ENCODE measurements at regions not wholly inside any gene's neighbourhood (a gene's known extent, or its start where the extent isn't known, plus 50 kb on each side); places are given as distances from the start of the nearest gene placed in this dataset.

DNA sequence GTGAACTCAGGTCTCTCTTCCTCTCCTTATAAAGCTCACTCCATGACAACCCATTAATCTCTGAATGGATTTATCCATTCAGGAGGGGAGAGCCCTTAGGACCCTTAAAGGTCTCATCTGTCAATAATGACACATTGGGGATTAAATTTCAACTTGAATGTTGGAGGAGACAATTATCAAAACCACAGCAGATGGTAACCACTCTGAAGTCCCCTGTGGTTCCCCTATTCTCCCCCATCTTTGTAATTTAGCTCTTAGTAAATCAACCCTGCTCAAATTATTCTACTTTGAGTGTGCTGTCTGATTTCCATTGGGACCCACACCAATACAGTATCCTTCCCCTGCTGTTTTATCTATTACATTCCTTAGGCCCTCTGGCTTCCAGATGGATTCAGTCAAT lies 72.0 kb upstream of the RAI14 start:
- H3K9me3 ChIP-seq (replicated peaks in 1 of 11), result peaks cover 0 to 8% (median 3%) of the 10 kb centered on the region in 11 experiments; a peak in 14 of 22 replicates
- H3K4me2 ChIP-seq, result peak overlapping the region in 7 of 11 experiments; percentile 13 to 80 (median 65); a peak in 11 of 22 replicates
- H3K27me3 ChIP-seq, result no peaks in the 10 kb centered on the region
- no peak for TF ChIP-seq Cebpa-rat (IDR thresholded peaks at IDR 0.05)
- H3K27ac ChIP-seq, result peak overlapping the region in 8 of 11 experiments; percentile 16 to 97 (median 76); a peak in 14 of 22 replicates
- H3K4me3 ChIP-seq, result no peak overlapping the region; a peak in 1 of 20 replicates
- peaks cover 0 to 80% (median 60%) of the 10 kb centered on the region in 10 experiments; a peak in 15 of 20 replicates for H3K4me1 ChIP-seq
- no peaks in the 10 kb centered on the region for H4K20me1 ChIP-seq
- peak overlapping the region in 2 of 11 experiments; percentile 51 to 74; a peak in 2 of 22 replicates for H3K9ac ChIP-seq
- no peaks in the 10 kb centered on the region for H3K36me3 ChIP-seq

DNA sequence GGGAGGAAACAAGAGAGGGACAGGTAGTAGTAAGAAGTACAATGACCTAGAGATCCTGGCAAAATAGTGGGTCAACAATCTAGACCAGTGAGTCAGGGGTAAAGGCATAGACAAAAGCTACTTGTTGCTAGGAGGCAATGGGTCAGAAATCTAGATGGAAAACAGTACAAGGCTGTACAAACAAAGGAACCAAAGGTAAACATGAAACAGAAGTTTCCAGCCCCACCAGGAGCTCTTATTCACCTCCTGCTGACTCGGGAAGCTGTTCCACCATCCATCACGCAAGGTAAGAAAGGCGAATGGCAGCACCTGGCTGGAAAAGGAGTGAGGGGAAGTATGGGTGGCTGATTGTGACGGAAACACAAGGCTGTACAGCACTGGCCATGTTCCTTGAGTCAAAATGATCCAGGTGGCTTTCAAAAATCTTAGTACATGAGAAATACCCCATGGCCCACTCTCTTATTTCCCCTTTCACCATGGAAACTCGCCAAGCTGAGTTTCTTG lies 70.5 kb upstream of the RAI14 start:
- Histone ChIP-seq H4K20me1 (no peaks in the 10 kb centered on the region), H3K4me1 (peaks cover 0 to 94% (median 61%) of the 10 kb centered on the region in 10 experiments; a peak in 15 of 20 replicates), H3K9ac (peak overlapping the region in 8 of 11 experiments; percentile 7 to 81 (median 48); a peak in 12 of 22 replicates), H3K9me3 (replicated peaks in 1 of 11) (no peaks in the 10 kb centered on the region), H3K4me2 (peak overlapping the region in 9 of 11 experiments; percentile 23 to 80 (median 71); a peak in 17 of 22 replicates), H3K27ac (peak overlapping the region; percentile 15 to 97 (median 76); a peak in 19 of 22 replicates), H3K27me3 (no peaks in the 10 kb centered on the region), H3K4me3 (no peak overlapping the region), H3K36me3 (no peaks in the 10 kb centered on the region)
- TF ChIP-seq Cebpa-rat (IDR thresholded peaks at IDR 0.05), result no peak

DNA sequence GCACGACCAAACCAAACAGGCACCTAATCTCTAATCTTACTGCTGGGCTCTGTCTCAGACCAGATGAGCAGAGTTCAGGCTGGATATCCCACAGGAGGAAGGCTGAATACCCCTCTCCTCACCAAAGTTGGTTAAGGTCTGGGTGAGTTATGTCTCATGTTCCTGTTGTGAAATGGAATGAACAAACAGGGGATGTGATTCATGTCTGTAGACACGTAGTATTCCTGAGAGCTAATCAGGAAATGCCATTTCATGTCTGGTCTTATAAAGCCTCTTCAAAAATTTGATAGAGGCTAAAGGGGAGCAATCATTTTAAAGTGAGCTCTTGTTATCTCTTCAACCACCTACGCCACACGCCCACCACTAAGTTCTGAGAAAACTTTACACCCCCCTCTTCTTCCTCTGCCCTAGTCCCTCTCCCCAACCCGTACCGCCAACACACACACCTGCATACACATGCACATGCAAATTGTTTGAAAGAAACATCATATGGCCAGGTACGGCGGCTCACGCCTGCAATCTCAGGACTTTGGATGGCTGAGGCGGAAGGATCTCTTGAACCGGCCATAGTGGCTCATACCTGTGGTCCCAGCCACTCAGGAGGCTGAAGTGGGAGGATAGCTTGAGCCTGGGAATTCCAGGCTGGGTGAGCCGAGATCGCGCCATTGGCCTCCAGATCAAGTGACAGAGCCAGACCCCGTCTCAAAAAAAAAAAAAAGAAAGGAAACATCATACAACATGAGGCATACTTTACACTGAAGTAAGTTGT lies 69.8 kb upstream of the RAI14 start:
- Histone ChIP-seq H4K20me1 (no peaks in the 10 kb centered on the region), H3K9me3 (replicated peaks in 1 of 11) (no peaks in the 10 kb centered on the region), H3K4me1 (peaks cover 0 to 93% (median 61%) of the 10 kb centered on the region in 10 experiments; a peak in 15 of 20 replicates), H3K4me2 (peak overlapping the region in 9 of 11 experiments; percentile 23 to 80 (median 71); a peak in 17 of 22 replicates), H3K27me3 (no peaks in the 10 kb centered on the region), H3K9ac (peak overlapping the region in 7 of 11 experiments; percentile 23 to 81 (median 56); a peak in 12 of 22 replicates), H3K27ac (peak overlapping the region in 10 of 11 experiments; percentile 50 to 97 (median 77); a peak in 20 of 22 replicates), H3K4me3 (no peak overlapping the region; a peak in 1 of 20 replicates), H3K36me3 (no peaks in the 10 kb centered on the region)
- TF ChIP-seq Cebpa-rat (IDR thresholded peaks at IDR 0.05), result peak in 3 of 11 experiments; percentile 27 to 69 (median 56); a peak in 4 of 22 replicates

DNA sequence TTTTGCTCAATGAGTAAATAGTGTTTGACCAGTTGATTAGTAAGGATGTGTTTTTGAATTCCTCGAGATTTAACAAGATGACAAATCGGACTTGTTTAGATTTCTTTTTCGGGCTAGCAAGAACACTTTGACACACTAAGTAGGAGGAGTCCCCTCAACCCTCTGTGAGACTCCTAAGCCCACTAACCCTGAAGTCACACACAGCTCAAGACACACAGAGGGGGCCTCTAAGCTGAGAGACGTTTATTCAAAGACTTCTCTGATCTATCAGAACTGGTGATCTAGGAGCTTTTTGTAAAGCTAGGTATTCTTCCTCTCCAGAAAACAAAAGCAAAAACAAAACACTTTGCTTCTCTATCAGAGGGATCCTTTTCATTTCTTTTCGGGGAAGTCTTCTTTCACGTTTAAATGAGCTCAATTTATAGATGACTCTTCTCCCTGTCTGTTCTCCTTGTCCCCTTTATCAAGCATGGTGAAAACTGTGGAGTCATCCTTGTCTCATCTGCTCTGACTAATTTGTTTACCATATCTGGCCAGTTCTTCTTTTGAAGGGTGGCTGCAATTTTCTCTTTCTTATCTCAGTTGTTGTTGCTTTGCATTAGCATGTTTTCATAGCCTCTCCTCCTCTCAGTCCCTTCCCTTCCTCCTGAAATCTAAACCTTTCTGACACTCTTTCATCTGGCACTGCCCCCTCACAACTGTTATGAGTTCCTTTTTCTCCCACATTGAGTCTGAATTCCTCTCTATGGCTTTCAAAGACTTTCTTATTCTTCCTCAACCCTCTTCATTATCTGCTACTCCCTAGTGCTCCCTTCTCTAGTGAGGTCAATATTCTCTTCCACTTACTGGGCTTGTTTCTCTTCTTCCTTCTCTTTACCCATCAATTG lies 68.5 kb upstream of the RAI14 start:
- Histone ChIP-seq H4K20me1 (no peaks in the 10 kb centered on the region), H3K27ac (peak overlapping the region in 10 of 11 experiments; percentile 21 to 97 (median 77); a peak in 19 of 22 replicates), H3K4me3 (no peak overlapping the region; a peak in 1 of 20 replicates), H3K9me3 (replicated peaks in 1 of 11) (no peaks in the 10 kb centered on the region), H3K4me1 (peaks cover 0 to 88% (median 57%) of the 10 kb centered on the region in 10 experiments; a peak in 15 of 20 replicates), H3K36me3 (no peaks in the 10 kb centered on the region), H3K9ac (peak overlapping the region in 8 of 11 experiments; percentile 25 to 81 (median 66); a peak in 14 of 22 replicates), H3K27me3 (no peaks in the 10 kb centered on the region), H3K4me2 (peak overlapping the region in 7 of 11 experiments; percentile 38 to 80 (median 71); a peak in 13 of 22 replicates)
- TF ChIP-seq Cebpa-rat (IDR thresholded peaks at IDR 0.05), result no peak

DNA sequence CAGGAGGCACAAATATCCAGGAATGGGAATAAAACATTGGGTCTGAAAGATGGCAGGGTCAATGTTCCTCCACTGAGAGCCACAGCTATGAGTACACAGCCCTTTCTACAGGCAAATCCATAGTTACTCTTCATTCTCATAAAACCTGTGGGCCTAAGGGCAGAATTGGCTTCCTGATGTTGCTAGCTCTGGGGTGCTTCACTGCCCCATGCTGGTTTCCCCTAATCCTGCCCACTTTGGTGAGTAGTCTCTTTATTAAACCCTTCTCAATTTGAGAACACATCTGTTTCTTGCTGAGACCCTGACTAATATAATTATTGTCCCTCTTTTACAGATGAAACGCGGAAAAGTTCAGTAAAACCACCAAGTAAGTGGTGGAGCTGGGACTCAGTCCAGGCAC lies 66.3 kb upstream of the RAI14 start:
- Histone ChIP-seq H3K27ac (peak overlapping the region in 4 of 11 experiments; percentile 23 to 97 (median 64); a peak in 6 of 22 replicates), H3K4me1 (peaks cover 0 to 70% (median 37%) of the 10 kb centered on the region in 10 experiments; a peak in 14 of 20 replicates), H3K27me3 (no peaks in the 10 kb centered on the region), H3K9me3 (replicated peaks in 1 of 11) (no peaks in the 10 kb centered on the region), H3K9ac (no peak overlapping the region), H3K36me3 (no peaks in the 10 kb centered on the region), H3K4me2 (peak overlapping the region in 4 of 11 experiments; percentile 71 to 80 (median 78); a peak in 5 of 22 replicates), H4K20me1 (no peaks in the 10 kb centered on the region), H3K4me3 (no peak overlapping the region)
- no peak for TF ChIP-seq Cebpa-rat (IDR thresholded peaks at IDR 0.05)

DNA sequence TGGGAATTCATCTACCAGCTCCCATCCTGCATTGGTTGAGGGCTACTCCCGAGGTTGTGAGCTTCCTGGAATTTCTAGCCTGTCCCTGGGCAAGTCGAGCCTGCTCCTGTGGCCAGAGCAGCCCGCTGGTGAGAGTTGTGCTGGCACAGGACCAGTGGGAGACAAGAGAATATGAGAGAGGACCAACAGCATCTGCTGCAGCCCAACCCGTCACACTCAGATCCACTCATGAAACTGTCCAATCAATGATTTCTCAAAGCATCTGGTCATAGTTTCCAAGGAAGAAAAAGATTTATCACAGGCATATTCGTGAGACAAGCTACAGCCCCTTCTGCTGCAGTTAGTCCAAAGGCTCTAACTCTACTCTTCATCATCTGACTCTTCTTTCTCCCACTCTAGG lies 64.4 kb upstream of the RAI14 start:
- H4K20me1 ChIP-seq, result no peaks in the 10 kb centered on the region
- peaks cover 0 to 52% (median 19%) of the 10 kb centered on the region in 10 experiments; a peak in 12 of 20 replicates for H3K4me1 ChIP-seq
- TF ChIP-seq Cebpa-rat (IDR thresholded peaks at IDR 0.05), result no peak
- H3K27me3 ChIP-seq, result no peaks in the 10 kb centered on the region
- H3K36me3 ChIP-seq, result no peaks in the 10 kb centered on the region
- H3K4me2 ChIP-seq, result 0 out of 22 replicates have a peak overlapping the region, but pooled peaks of 1 of the 11 experiments have one; percentile 12
- H3K4me3 ChIP-seq, result no peak overlapping the region
- H3K27ac ChIP-seq, result no peak overlapping the region
- no peaks in the 10 kb centered on the region for H3K9me3 ChIP-seq (replicated peaks in 1 of 11)
- H3K9ac ChIP-seq, result no peak overlapping the region

DNA sequence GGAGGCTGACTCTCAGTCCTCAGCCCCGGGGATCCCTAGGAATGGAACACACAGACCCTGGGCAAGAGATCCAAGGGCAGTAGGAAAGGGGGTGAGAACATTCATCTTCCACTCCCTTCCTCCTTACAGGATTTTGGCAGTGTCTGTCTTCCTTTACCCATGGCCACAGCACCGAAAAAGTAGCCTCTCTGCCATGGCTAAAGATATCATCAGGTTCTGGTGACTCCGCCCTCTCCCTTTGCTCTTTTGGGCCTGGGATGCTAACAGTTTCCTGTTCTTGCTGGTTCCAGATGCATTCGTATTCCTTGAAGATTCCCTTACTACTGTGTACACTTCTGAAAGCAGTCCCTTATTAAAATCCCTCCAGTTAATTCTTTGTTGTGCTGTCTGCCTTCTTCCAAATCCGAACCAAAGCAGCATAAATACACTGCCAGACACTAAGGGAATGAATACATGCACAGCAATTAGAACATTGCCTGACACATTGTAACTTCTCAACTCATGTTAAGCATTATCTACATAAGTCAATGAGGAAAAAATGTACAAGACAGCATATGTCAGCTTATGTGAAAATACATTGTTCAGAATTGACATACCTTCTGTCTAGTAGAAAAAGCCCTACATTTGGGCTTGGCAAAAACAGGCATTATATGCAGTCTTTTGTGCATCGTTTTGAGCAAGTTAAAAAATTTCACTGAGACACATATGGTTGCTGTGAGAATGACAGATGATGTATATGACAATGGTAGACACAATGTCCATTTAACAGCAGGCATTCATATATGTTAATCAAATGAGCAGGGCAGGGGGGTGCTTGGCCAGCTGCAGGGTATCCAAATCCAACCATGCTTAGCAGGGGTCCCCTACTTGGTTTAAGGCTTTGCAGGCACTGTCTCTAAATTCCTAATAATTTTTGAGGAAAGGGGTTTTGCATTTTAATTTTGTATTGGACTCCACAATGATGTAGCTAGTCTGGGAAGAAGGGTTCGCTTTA lies 58.8 kb upstream of the RAI14 start:
- H3K27ac ChIP-seq, result peak overlapping the region in 2 of 11 experiments; percentile 17 to 63; a peak in 3 of 22 replicates
- no peaks in the 10 kb centered on the region for H3K27me3 ChIP-seq
- peak overlapping the region in 4 of 11 experiments; percentile 33 to 64 (median 48); a peak in 7 of 22 replicates for H3K4me2 ChIP-seq
- no peaks in the 10 kb centered on the region for H3K36me3 ChIP-seq
- TF ChIP-seq Cebpa-rat (IDR thresholded peaks at IDR 0.05), result no peak
- H3K4me3 ChIP-seq, result no peak overlapping the region
- H3K9ac ChIP-seq, result peak overlapping the region in 1 of 11 experiments; percentile 22; a peak in 1 of 22 replicates
- no peaks in the 10 kb centered on the region for H3K9me3 ChIP-seq (replicated peaks in 1 of 11)
- peaks cover 0 to 34% (median 0%) of the 10 kb centered on the region in 10 experiments; a peak in 8 of 20 replicates for H3K4me1 ChIP-seq
- H4K20me1 ChIP-seq, result no peaks in the 10 kb centered on the region

All from BLaER1 treated with 17β-estradiol and CSF1 and Interleukin-3, amounts not matched to agents 10 nM and 100 nM (cell line).